ENCODE measurements at regions not wholly inside any gene's neighbourhood (a gene's known extent, or its start where the extent isn't known, plus 50 kb on each side); places are given as distances from the start of the nearest gene placed in this dataset.

GRCh38 chr15:97686324-97686723 is 274.2 kb upstream of the ARRDC4 start:
- TF ChIP-seq CTCF (conservative IDR thresholded peaks at IDR 0.05; ENCODE audit: low read depth, low read length) = no peak
- H3K4me3 ChIP-seq (ENCODE audit: low read depth, low read length) = no peak overlapping the region
- DNase-seq (ENCODE audit: low read depth) = no peak

DNA sequence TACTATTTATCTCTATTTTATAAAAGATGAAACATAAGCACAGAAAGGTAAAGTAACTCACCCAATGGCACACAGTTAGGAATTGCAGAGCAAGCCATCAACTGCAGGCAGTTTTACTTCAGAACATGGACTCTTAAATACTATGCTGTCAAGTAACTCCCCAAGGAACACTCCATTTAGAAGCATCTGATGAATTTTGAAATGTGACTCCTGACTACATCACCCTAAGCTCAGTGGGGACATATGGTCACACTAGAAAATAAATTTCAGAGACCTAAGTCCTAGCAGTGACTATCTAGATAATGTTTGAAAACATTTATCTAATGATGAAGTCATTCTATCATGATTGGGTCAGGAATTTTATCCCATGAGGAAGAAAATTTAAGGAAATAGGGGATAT is 272.8 kb upstream of the ARRDC4 start:
- TF ChIP-seq CTCF (conservative IDR thresholded peaks at IDR 0.05; ENCODE audit: low read depth, low read length) = no peak
- DNase-seq (ENCODE audit: low read depth) = no peak

GRCh38 chr15:97688177-97688576 is 272.3 kb upstream of the ARRDC4 start:
- H3K4me3 ChIP-seq (ENCODE audit: low read depth, low read length) = no peak overlapping the region
- DNase-seq (ENCODE audit: low read depth) = no peak
- TF ChIP-seq CTCF (conservative IDR thresholded peaks at IDR 0.05; ENCODE audit: low read depth, low read length) = no peak

More for the DNA sequence above, 272.8 kb upstream of the ARRDC4 start:
- no peak overlapping the region for H3K4me3 ChIP-seq (ENCODE audit: low read depth, low read length)

DNA sequence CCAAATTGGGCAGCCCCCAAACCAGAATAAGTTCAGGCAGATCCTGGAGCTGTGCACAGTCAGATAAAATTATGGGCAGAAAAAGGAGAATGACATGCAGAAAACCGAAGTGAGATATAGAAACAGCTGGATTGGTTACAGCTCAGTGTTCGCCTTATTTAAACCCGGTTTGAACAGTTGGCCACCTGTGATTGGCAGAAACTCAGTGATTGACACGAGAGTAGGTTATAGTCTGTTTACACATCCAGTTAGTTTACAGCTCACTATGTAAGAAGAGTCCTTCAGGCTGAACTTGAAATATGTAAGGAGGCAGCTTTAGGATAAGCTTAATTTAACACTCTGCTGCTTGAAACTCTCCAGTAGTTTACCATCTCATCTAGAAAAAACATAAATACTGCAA is 271.6 kb upstream of the ARRDC4 start:
- H3K4me3 ChIP-seq (ENCODE audit: low read depth, low read length) = no peak overlapping the region
- DNase-seq (ENCODE audit: low read depth) = no peak
- TF ChIP-seq CTCF (conservative IDR thresholded peaks at IDR 0.05; ENCODE audit: low read depth, low read length) = no peak

GRCh38 chr15:97691078-97691477 is 269.4 kb upstream of the ARRDC4 start:
- no peak for DNase-seq (ENCODE audit: low read depth)
- H3K4me3 ChIP-seq (ENCODE audit: low read depth, low read length) = no peak overlapping the region
- no peak for TF ChIP-seq CTCF (conservative IDR thresholded peaks at IDR 0.05; ENCODE audit: low read depth, low read length)

- TF ChIP-seq CTCF (conservative IDR thresholded peaks at IDR 0.05; ENCODE audit: low read depth, low read length) = no peak
- no peak overlapping the region for H3K4me3 ChIP-seq (ENCODE audit: low read depth, low read length)
- DNase-seq (ENCODE audit: low read depth) = no peak
These were observed 268.7 kb upstream of the ARRDC4 start for GRCh38 chr15:97691799-97692198.

DNA sequence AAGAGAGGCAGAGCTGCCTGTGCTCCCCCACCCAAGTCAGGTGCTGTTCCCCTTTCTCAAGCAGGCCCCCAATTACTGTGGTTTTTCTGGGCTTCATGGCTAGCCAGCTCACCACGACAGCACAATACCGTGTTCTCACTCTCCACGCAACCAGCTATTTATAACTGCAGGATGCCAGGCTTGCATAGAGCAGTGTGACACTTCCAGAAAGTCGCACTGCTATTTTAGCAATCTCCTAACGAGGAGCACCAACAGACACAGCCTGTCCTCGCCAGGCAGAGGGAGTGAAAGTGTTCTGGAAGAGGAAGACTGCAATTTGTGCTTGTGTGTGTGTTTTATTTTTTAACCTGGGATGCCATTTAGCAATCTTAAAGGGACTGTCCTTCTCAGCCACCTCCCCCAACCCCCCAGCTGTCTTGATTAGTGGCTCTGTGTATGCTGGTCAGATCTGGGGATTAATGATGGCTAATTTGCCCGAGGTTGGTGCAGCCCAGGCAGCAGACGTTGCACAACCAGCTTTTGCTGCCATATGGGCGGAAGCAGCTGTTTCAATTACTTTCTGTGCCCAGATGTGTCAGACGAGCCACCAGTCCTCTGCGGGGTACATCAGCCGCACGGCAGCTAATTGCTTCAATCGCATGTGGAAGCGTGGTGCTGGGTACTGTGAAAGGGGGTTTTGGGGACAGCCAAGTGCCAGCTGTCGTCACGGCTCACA is 268.0 kb upstream of the ARRDC4 start:
- H3K4me3 ChIP-seq (ENCODE audit: low read depth, low read length) = no peak overlapping the region
- DNase-seq (ENCODE audit: low read depth) = no peak
- no peak for TF ChIP-seq CTCF (conservative IDR thresholded peaks at IDR 0.05; ENCODE audit: low read depth, low read length)
